ENCODE measurements at regions not wholly inside any gene's neighbourhood (a gene's known extent, or its start where the extent isn't known, plus 50 kb on each side); places are given as distances from the start of the nearest gene placed in this dataset.

DNA sequence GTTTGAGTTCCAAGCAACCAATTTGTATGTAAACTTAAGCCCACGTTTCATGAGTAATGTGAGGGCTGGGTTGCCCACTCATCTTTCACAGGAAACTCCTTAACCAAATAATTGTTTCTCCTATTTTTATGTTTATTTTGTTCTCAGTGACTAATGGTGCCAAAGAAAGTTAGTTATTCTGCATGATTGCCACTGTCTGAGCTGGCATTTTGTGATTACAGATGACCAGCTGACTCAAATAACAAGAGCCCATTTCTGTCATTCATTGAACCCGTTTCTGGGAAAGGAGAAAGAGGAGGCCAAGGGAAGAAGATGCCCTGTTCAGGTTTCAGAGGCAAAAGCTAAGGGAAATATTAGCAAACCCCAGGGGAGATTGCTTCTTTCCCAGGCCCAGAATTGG lies 186.9 kb upstream of the MYO3A start:
- no peak overlapping the region for H2BK5ac ChIP-seq (ENCODE audit: low read depth, low read length)
- no peaks in the 10 kb centered on the region for H3K27me3 ChIP-seq (replicated peaks in 1 of 4; ENCODE audit: control insufficient read depth in 3 of 4, extremely low read depth in 1 of 4, insufficient read depth in 3 of 4, low read length in 3 of 4)
- no peak overlapping the region for H3K56ac ChIP-seq (replicated peaks; ENCODE audit: insufficient read length, low read depth, low read length)
- ChIA-PET POLR2A (ENCODE audit: partially characterized antibody) (no interaction called here), CTCF (ENCODE audit: partially characterized antibody) (interaction anchor here (1.1 to 4.2 kb wide), 2 partner anchors 11 to 19 kb away, joined by 5 to 18 read pairs; no protein-coding TSS in a partner anchor)
- H2BK20ac ChIP-seq (ENCODE audit: low read length): no peak overlapping the region
- peaks cover 0 to 3% (median 0%) of the 10 kb centered on the region in 4 experiments; a peak in 2 of 7 replicates for H3K4me1 ChIP-seq (replicated peaks in 1 of 4; ENCODE audit: control insufficient read depth in 3 of 4, insufficient read depth in 4 of 4, low read length in 3 of 4)
- H3K4me3 ChIP-seq (ENCODE audit: extremely low read depth in 1 of 4, insufficient read depth in 2 of 4, low read depth in 3 of 4, low read length in 4 of 4): no peak overlapping the region
- TF ChIP-seq TAF7 (optimal IDR thresholded peaks at IDR 0.05; ENCODE audit: borderline replicate concordance, low read depth, low read length) (no peak), BACH1 (IDR thresholded peaks at IDR 0.05; ENCODE audit: low read length) (no peak), CBX5 (IDR thresholded peaks at IDR 0.05; ENCODE audit: low read depth, low read length) (no peak), RBBP5 (IDR thresholded peaks at IDR 0.05; ENCODE audit: borderline replicate concordance, low read depth, low read length) (no peak)
- FAIRE-seq: no peak
- no peak overlapping the region for H3K18ac ChIP-seq (ENCODE audit: extremely low read depth, low read length)
- no peak overlapping the region for H3K23ac ChIP-seq (ENCODE audit: insufficient read length)
- no peaks in the 10 kb centered on the region for H3K79me1 ChIP-seq (ENCODE audit: low read depth, low read length)
- H4K5ac ChIP-seq (ENCODE audit: insufficient read length, low read depth, low read length): no peak overlapping the region
- no peak overlapping the region for H3K4me2 ChIP-seq (ENCODE audit: insufficient read depth in 1 of 2, low read depth in 2 of 2, low read length in 2 of 2)
- H3K23me2 ChIP-seq (ENCODE audit: low read depth, low read length): no peaks in the 10 kb centered on the region
- no peak overlapping the region for H4K91ac ChIP-seq (replicated peaks; ENCODE audit: insufficient read length, low read length)
- no peak overlapping the region for H3K9ac ChIP-seq (replicated peaks in 1 of 4; ENCODE audit: extremely low read depth in 1 of 4, low read depth in 3 of 4, low read length in 3 of 4)
- H4K8ac ChIP-seq (ENCODE audit: extremely low read depth, insufficient read depth, low read length): no peak overlapping the region
- no peaks in the 10 kb centered on the region for H3K36me3 ChIP-seq (ENCODE audit: control insufficient read depth in 2 of 4, insufficient read depth in 4 of 4, low read length in 3 of 4)
- no peak overlapping the region for H2BK120ac ChIP-seq (replicated peaks; ENCODE audit: low read depth, low read length)
- WGBS, 2 experiments (ENCODE audit: extremely low coverage in 1 of 2, insufficient coverage in 1 of 2, insufficient read length in 1 of 2, insufficient replicate concordance in 2 of 2, low coverage in 1 of 2, low lambda C conversion rate in 2 of 2, missing lambda C conversion rate in 1 of 2): 68% methylated on average over 2 of the region's 2 CpGs; no CpG with 5 or more reads in 1 of the 2 experiments
- no peak overlapping the region for H3K14ac ChIP-seq (ENCODE audit: insufficient read length)
- no peak overlapping the region for H2BK15ac ChIP-seq (ENCODE audit: low read length)
- H3K4ac ChIP-seq (replicated peaks; ENCODE audit: insufficient read length, low read depth, low read length): no peak overlapping the region
- no peaks in the 10 kb centered on the region for H3K9me3 ChIP-seq (ENCODE audit: insufficient read depth in 2 of 2, low read depth in 1 of 2, low read length in 1 of 2)
- DNase-seq (ENCODE audit: low read depth in 1 of 2, low spot score in 2 of 2): no peak
- H2BK12ac ChIP-seq (ENCODE audit: low read depth, low read length): no peak overlapping the region
- H2AFZ ChIP-seq (ENCODE audit: low read length): no peak overlapping the region
- H3K79me2 ChIP-seq (ENCODE audit: control insufficient read depth in 1 of 2, insufficient read depth in 2 of 2, low read length in 2 of 2): no peaks in the 10 kb centered on the region
- no peak overlapping the region for H3K27ac ChIP-seq (ENCODE audit: low read depth, low read length)
- no peak overlapping the region for H2AK5ac ChIP-seq (ENCODE audit: low read depth, low read length)
- H4K20me1 ChIP-seq (replicated peaks in 1 of 2; ENCODE audit: control insufficient read depth in 1 of 2, insufficient read depth in 2 of 2, low read length in 2 of 2): no peaks in the 10 kb centered on the region
